Stimulated activated CD4-positive, alpha-beta T cell treated with anti-CD3 and anti-CD28 coated beads, Interleukin-2, amount 100 ng/mL, for 48 hours (primary cell): ENCODE measurements at regions not wholly inside any gene's neighbourhood (a gene's known extent, or its start where the extent isn't known, plus 50 kb on each side); places are given as distances from the start of the nearest gene placed in this dataset.

Experiments
- DNase-seq, 2 donors: peaks; one replicate each; pipeline ENCODE4 v3.0.0-alpha.2; 2020

DNA sequence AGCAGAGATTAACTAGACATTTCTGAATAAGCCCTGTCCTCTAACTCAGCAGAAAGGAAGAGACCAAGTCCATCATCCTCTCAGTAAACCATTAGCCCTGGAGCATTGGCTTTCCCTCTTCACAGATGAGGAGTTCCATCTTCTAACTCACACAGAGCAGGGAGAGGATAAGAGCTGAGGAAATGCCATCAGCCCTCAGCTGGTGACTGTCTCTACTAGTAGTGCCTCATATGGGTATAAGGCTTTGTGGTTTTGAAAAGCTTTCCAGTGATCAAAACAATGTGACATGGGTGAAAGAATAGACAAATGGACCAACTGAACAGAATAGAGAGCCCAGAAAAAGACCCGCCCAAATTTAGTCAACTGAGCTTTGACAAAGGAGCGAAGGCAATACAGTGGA, 197.2 kb upstream of the NUDT4 start:
- no peak for DNase-seq

DNA sequence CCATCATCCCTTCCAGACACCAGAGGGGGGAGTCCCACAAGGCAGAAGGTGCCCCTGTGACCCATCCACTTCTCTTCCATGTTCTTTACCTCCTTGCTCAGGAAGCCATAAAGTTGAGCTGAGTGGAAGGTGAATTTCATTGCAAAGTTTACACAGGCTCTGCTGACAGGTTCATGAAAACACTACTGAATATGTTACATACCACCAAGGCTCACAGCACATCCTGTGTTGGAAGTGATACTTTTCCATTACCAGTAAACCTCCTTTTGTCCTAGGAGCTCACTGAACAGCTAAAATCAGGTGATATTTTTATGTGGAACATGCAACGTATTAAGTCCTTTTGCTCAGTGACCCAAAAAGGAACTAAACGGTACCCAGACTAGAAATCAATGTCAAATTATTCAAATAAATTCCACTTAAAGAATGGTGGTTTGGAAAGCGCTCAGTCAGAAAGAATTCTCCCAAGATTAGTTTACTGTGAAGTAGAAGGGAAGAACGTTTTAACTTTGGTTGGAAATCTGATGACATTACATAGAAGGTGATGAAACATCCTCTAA, 196.2 kb upstream of the NUDT4 start:
- DNase-seq, result no peak

DNA sequence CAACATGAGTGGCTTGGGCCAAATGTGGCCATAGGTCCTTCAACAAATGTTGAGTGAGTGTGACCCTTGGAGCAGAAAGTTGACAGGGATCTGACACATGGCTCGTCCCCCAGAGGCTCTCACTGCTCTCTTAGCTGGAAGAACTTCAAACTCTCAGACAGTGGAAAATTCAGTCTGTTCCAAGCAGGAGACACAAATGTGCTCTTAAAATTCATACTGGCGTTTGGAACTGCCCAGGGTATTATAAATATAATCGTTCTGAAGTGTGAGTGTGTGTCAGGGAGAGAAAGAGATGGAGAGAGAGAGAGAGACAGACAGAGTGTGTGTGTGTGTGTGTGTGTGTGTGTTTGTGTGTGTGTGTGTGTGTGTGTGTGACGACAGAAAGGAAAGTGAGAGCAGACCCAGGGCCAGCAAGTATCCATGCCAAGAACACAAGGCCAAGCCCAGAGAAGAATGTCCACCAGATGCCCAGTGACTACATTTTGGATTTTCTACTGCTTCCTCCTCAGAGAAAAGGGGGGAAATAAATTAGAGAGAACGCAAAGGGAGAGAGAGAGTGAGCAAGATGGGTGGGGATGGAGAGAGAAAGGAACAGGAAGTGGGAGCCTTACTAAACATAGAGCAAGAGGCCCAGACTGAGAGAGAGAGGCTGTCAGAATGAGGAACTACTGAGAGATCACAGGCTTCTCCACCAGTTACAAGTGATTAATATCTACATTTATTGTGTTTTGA, 193.6 kb upstream of the NUDT4 start:
- DNase-seq, result no peak

DNA sequence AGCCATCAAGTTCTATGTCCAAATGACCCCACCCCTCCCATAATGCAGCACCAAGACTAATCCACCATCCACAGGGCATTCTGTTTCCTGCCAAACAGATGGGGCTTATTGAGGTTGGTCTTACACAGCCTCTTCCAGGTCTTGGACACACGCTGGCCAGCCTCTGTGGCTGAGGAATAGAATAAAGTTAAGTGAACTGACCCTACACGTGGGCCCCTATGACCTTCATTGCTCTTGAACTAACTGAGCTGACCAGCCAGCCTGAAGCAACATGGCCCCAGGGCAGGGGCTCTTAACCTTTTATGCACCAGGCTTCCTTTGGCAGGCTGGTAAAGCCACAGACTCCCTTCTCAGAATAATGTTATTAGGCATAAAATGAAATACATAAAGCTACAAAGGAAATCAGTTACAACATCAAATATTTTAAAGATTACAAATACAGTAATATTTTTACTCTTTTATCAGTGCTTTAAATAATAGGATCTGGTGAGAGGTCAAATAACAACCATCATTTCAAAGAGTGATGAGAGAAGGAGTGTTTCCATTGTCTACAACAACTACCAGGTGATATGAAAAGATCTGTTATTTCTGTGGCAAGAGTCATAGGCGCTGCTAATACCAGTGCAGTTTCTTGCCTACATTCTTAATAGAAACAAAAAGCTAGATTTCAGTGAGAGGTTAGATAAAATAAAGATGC, 192.9 kb upstream of the NUDT4 start:
- DNase-seq, result no peak

DNA sequence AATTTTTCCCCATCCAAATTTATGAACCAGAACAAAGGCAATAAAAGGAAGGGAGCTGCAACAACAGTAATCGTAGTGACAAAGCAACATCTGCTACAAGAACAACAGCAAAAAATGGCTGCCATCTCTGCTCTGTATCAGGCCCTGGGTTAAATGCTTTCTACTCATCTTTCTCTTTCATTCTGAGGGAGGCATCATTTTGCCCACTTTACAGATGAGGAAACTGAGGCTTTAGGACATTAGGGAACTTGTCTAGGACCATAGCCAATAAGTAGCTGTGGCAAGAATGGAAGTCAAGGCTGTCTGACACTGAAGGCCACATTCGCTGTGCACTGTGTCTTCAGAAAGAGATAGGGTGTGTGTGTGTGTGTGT, 192.4 kb upstream of the NUDT4 start:
- no peak for DNase-seq

DNA sequence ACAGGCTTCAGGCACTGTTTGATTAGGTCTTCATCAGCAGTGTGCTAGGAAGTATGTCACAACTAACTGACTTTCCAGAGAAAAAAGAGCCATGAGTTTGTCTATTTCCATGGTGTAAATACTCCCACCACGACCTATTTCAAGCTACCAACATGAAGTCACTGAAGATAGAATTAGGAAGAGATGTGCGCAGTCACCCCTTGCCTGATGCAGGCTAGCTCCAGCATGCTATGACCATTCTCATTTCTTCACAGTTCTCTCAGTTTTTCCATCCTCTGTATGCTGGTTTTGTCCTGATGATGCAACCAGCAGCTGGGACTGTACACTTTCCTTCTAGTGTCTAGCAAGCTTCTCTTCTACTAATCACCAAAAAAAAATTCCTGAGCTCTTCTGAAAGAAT, 191.6 kb upstream of the NUDT4 start:
- no peak for DNase-seq

DNA sequence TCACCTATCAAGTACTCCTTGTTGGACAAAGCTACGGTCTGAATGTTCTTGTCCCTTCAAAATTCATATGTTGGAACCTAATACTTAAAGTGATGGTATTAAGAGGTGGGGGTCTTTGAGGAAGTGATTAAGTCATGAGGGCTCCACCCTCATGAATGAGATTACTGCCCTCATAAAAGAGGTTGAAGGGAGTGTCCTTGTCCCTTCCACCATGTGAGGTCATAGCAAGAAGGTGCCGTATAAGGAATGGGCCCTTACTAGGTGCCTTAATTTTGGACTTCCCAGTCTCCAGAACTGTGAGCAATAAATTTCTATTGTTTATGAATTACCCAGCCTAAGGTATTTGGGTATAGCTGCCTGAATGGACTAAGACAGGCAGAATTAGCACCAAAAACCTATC, 191.1 kb upstream of the NUDT4 start:
- DNase-seq, result no peak

DNA sequence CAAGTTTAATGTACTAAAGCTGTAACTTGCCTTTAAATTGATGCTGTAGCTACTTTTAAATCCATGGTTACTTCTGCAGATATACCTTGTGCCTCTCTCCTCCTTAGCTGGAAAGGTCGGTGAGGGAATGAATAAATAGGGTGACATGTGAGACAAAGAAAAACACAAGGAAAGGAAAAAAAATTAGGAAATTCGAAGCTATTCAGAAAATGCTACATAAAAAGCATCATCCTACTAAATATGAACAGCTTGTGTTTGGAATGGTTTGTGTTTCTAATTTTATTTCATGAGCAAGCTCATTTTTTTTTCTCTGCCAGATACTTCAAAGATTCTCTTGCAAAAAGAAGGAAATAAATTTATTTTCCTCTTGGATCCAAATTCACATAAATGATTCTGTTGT, 186.3 kb upstream of the NUDT4 start:
- no peak for DNase-seq

DNA sequence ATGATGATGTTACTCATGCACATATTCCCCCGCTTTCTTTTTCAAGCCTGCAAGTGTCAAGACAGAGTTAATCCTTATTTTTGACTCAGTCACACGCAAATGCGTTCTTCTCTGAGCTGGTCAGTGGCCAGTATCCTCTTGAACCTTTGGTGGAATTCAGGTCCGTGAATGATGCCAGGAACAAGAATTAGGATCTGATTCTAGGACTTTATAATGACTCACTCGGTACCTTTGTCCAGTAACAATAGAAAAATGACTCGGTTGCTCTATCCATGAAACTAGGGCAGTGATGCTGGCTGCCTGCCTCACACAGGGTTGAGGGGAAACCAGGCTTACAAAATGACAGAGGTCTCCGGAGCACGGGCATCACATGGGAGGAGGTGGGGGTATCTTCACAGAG, 185.8 kb upstream of the NUDT4 start:
- no peak for DNase-seq

DNA sequence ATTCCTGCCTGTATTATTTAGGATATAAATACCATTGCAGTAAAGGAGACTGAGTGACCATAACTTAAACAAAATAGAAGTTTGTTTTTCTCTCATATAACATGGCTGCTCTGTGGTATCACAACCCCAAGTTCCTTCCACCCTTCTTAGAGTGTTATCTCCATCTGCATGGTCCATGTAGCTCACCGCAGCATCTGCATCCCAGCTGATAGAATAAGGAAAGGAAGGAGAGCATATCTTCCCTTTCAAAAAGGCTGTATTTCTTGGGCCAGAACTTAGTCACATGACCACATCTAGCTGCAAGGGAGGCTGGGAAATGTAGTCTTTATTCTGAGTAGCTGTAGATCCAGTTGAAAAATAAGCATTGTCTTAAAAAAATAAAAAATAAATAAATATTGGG, 184.8 kb upstream of the NUDT4 start:
- no peak for DNase-seq

DNA sequence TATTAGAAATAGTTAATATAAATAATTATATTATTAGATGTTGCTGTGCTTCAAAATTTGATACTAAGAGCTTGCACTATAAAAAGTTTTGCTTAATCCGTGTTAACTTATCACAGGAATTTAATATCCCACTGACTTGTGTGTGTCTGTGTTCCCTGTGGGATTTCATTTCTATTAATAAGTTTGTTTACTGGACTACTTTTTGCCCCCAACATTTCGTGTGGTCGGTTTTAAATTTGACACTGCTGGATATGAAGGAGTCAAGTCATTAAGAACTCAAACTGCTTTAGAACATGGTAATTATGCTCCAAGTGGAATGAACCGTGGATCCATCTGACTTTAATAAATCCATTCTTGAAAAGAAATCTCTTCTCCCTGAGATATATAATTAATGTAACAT, 182.2 kb upstream of the NUDT4 start:
- no peak for DNase-seq

DNA sequence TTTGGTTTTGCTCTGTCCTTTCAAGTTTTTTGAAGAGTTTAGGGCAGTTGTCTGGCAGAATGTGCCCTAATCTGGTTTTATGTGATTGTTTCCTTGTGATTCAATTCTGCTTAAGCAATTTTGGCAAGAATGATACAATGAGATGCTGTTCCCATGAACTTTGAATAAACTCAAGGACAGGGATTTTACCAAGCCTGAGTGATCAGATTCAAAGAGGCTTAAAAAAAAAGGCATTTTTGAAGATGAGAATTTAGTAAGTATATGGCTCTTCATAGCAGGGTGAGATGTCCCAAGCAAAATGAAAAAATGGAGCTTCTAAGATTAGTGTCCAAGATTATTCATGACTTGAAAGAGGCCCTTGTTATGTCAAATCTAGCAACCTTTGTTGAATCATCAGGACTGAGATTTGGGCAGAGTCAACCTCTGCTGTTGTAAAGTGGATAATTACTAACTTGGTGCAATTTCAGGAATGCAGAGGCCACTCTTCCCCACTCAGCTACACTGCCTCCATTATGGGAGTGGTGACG, 180.6 kb upstream of the NUDT4 start:
- no peak for DNase-seq

DNA sequence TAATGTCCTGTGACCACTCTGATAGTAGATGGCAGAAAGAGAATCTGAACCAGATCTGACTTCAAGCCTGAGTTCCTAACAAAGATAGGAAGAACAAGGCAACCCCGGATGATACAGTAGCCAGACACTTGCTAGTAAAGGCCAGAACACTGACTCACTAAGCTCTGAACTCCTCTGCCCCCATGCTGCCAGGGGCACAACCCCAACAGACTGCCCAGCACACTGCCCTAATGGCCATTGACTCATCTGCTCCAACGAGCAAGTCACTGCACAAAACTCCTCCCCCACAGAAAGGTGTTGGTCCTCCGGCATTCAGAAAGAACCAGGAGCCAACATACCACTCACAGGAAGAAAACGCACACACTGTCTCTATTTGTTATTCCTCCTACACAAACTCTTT, 179.6 kb upstream of the NUDT4 start:
- DNase-seq, result no peak

DNA sequence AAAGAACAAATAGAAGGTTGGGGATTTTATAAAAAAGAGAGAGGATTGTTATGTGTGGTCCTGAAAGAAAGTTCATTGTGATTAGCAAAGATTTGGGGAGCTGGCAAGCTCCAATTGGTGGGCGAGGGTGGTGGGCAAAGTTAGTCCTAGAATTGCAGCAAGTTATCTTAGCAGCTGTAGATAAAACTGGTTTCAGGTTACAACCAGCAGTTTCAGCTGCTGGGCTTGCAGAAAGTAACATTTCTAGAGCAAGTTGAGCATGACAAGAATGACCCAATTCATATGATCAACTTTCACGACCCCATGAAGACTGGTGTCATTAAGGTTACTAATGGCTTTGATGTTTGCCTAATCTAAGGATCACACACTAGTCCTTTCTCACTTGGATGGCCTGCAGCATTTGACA, 177.9 kb upstream of the NUDT4 start:
- no peak for DNase-seq

DNA sequence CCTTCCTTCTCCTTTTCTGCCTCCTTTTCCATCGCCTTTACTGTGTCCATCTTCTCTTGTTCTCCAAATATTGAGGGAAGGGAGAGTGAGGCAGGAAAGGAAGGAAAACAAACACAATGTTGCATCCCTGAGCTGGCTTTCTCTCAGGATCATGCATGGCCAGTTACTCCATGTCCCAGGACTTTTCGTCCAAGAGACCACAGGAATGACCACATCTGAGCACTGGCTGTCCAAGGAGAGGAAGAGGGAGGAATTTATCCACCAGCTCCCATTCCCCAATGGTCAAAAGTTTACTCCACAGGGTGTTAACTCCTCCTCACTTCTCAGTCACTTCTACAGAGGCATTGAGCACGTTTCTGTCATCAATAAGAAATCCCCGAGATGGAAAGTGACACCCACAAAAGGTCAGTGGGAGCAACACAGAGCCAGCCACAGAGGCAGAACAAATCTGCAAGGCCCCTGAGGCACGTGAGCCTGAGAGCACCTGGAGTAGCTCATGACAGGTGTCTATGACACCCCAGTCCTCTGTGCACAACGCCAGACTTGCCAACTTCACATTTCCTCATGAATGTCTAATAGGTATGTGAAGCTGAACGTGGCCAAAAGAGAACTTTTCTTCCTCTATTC, 177.3 kb upstream of the NUDT4 start:
- no peak for DNase-seq

DNA sequence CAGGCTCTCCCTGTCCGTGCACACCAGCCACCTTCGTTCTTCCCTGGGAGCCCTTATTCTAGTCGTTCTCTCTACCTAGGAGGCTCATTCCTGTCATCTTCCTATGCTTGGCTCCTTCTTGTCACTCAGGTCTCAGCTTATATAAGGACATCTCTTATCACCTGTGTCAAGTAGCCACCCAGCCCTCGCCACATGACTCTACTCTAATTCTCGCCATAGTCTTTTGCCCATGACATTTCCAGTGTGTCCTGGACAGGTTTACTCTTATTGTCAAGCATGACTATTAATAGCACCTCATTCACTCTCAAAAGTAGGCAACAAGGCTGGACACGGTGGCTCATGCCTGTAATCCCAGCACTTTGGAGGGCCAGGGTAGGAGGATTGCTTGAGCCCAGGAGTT, 175.7 kb upstream of the NUDT4 start:
- DNase-seq, result no peak

DNA sequence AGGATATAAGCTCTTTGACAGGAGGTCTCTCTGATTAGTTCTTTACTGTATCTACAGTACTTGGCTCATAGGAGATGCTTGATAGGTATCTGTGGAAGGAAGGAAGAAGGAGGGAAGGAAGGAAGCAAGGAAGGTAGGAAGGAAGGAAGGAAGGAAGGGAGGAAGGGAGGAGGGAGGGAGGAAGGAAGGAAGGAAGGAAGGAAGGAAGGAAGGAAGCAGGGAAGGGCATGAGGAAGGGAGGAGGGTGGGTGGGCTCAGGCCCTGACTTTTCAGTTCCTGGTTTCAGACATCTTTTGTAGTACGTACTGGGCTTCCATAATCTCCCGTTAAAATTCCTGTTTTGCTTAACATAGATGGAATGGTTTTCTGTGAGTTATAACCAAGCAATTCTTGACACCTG, 175.0 kb upstream of the NUDT4 start:
- DNase-seq, result no peak

DNA sequence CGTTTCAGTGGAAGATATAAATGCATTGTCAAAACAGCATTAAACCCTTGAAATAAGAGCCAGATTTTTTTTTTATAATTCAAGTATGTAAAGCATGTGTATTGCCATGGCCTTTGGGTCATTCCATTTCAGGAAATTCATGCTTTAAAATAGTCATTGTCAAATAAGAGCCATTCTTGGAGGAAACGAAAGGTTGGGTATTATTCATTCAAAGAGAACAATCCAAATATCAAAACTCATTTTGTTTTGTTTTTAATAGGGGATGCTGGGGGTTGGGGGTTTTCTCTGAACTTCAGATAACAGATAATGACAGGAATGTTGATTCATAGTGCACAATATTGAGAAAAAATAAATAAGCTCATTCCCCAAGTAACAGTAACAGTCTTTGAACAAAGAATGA, 174.4 kb upstream of the NUDT4 start:
- DNase-seq, result no peak

DNA sequence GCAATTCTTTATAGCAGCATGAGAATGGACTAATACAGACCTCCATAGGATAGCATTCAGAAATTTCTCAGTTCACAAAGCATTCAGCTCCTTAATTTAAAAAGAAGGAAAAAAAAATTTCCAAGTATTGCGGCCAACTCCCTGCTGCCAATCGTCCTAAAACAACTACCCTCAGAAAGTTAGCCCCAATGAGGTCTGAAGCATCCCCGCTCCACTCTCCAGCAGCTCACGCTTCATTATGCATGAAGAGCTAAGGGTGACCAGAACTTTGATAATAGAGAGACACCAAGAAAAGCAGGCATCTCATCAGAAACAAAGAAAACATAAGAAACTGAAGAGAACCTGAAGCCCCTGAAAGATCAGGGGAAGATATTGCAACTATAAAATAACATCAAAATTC, 172.8 kb upstream of the NUDT4 start:
- DNase-seq, result no peak

DNA sequence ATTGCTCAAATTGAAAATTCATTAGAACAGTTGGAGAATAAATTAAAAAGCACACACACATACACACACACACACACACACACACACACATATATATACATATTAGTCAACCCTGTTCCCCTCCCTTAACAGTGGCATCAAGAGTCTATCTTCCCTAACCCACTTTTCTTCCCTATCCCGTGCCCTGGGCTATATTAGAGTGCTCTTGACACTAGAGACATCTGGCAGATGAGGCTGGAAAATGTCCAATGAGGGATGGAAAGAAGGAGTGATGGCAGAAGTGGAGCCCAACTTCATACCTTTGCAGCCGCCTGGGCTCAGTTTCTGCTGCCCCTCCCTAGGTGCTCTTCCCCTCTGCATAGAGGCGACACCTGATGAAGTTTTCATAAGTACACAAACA, 172.4 kb upstream of the NUDT4 start:
- no peak for DNase-seq

DNA sequence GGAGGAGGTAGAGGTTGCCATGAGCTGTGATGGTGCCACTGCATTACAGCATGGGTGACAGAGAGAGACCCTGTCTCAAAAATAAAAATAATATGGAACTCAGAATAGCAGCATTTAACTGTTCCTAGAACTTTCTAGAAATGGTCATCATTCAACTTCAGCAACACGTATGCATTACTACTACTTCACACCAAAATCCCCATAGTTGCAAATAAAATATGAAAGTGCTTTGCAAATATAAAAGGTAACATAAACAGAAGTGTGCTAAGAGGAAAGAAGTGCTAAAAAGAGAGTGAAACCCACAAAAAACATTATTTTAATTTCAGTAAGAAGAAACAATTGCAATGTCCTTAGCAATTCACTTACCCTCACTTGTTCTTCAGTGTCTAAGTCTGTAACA, 169.7 kb upstream of the NUDT4 start:
- no peak for DNase-seq

DNA sequence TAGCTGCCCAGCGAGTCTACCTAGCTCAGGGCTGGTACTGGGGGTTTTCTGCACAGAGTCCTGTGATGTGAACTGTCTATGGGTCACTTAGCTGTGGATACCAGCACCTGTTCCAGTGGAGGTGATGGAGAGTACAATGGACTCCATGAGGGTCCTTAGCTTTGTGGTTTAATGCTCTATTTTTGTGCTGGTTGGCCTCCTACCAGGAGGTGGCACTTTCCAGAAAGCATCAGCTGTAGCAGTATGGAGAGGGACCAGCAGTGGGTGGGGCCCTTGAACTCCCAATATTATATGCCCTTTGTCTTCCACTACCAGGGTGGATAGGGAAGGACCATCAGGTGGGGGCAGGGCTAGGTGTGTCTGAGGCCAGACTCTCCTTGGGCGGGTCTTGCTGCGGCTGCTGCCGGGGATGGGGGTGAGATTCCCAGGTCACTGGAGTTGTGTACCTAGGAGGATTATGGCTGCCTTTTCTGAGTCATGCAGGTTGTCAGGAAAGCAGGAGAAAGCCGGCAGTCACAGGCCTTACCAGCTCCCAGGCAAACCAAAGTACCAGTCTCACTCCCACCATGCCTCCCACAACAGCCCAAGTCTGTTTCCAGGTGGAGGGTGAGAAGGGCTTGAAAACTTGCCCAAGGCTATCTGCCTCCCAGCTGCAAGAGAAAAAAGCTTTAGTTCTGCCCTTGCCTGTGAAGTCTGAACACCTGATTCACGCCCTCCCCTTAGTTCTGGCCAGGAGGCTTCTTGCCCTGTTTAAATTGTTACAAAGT, 163.0 kb upstream of the NUDT4 start:
- no peak for DNase-seq

DNA sequence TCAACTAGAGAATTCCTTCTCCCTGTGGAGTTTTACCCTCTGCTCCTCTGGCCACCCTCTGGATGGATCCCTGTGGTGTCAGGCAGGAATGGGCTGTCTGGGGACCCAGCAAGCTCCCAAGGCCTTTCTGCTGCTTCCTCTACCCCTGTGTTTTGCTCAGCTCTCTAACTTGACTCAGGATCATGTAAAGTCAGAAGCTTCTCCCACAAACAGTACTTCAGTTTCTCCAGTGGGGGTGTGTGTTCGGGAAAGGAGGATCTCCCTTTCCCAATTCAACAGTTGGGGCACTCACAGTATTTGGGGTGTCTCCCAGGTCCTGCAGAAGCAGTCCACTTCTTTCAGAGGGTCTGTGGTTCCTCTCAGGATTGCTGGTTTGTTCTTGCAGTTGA, 162.4 kb upstream of the NUDT4 start:
- DNase-seq, result no peak
